Stimulated activated CD8-positive, alpha-beta memory T cell treated with anti-CD3 and anti-CD28 coated beads, Interleukin-12 subunit alpha, Interleukin-12 subunit beta, amount 100 ng/mL, for 24 hours (primary cell): ENCODE measurements at regions not wholly inside any gene's neighbourhood (a gene's known extent, or its start where the extent isn't known, plus 50 kb on each side); places are given as distances from the start of the nearest gene placed in this dataset.

ENCODE experiments used
- DNase-seq: peaks from one replicate; pipeline ENCODE4 v3.0.0-alpha.2; 2020; ENCODE audit errors: extremely low read depth

- DNase-seq = no peak
Observed at GRCh38 chr19:31092274-31092673, 257.0 kb downstream of the TSHZ3 start.

- DNase-seq = no peak
Observed at GRCh38 chr19:31089681-31090080, 259.6 kb downstream of the TSHZ3 start.

GRCh38 chr19:31085125-31085524, 264.1 kb downstream of the TSHZ3 start:
- no peak for DNase-seq

GRCh38 chr19:31083105-31083504, 266.1 kb downstream of the TSHZ3 start:
- no peak for DNase-seq

GRCh38 chr19:31075146-31075655, 274.0 kb downstream of the TSHZ3 start:
- DNase-seq = no peak

GRCh38 chr19:31074199-31075125, 274.8 kb downstream of the TSHZ3 start:
- no peak for DNase-seq

- no peak for DNase-seq
Observed at GRCh38 chr19:31073485-31074198, 275.6 kb downstream of the TSHZ3 start.

GRCh38 chr19:31072451-31072850, 276.8 kb downstream of the TSHZ3 start:
- no peak for DNase-seq

GRCh38 chr19:31071136-31071855, 277.9 kb downstream of the TSHZ3 start:
- DNase-seq = no peak

- no peak for DNase-seq
Observed at GRCh38 chr19:31070146-31071065, 278.8 kb downstream of the TSHZ3 start.

GRCh38 chr19:31068268-31068667, 281.0 kb downstream of the TSHZ3 start:
- DNase-seq = no peak

- no peak for DNase-seq
Observed at GRCh38 chr19:31066385-31066784, 282.9 kb downstream of the TSHZ3 start.

GRCh38 chr19:31064491-31064890, 284.7 kb downstream of the TSHZ3 start:
- DNase-seq = no peak

GRCh38 chr19:31058676-31059340, 290.4 kb downstream of the TSHZ3 start:
- DNase-seq = no peak

- no peak for DNase-seq
Observed at GRCh38 chr19:31057476-31057875, 291.8 kb downstream of the TSHZ3 start.

GRCh38 chr19:31055454-31055853, 293.8 kb downstream of the TSHZ3 start:
- DNase-seq = no peak

GRCh38 chr19:31054430-31054829, 294.8 kb downstream of the TSHZ3 start:
- no peak for DNase-seq

- no peak for DNase-seq
Observed at GRCh38 chr19:31049431-31049830, 299.8 kb downstream of the TSHZ3 start.

- DNase-seq = no peak
Observed at GRCh38 chr19:31046024-31046423, 303.2 kb downstream of the TSHZ3 start.

GRCh38 chr19:31041461-31041860, 307.8 kb downstream of the TSHZ3 start:
- no peak for DNase-seq
